Ovary (tissue), 3 donors: ENCODE measurements at regions not wholly inside any gene's neighbourhood (a gene's known extent, or its start where the extent isn't known, plus 50 kb on each side); places are given as distances from the start of the nearest gene placed in this dataset.

Source experiments
- CTCF ChIP-seq, 3 donors: fragments of 450-650 bp in 2 of 3; fragments of 200-600 bp in 1 of 3; IDR thresholded peaks; one replicate each; pipeline versions ENCODE4 v1.5.1 to v1.8.0; 2016 to 2022; ENCODE audit warnings: antibody characterized with exemption in 3 of 3, mild to moderate bottlenecking in 1 of 3
- EP300 ChIP-seq: sonication (generic); formaldehyde crosslinking; IDR thresholded peaks from one replicate; pipeline ENCODE4 v1.6.1; 2017; ENCODE audit warnings: antibody characterized with exemption
- POLR2A ChIP-seq: fragments of 450-650 bp; IDR thresholded peaks from one replicate; pipeline ENCODE4 v1.6.1; 2017; ENCODE audit warnings: antibody characterized with exemption, mild to moderate bottlenecking, moderate library complexity
- donor health status: DM: no; HTN: no; CAD: no.

GRCh38 chr9:73444821-73445220 lies 293.2 kb downstream of the ANXA1 start:
- TF ChIP-seq CTCF (IDR thresholded peaks at IDR 0.05) (no peak), EP300 (no peak), POLR2A (no peak)
